ENCODE measurements at regions not wholly inside any gene's neighbourhood (a gene's known extent, or its start where the extent isn't known, plus 50 kb on each side); places are given as distances from the start of the nearest gene placed in this dataset.

GRCh38 chr6:169937389-169938261, 186.2 kb downstream of the ERMARD start:
- DNase-seq, result no peak

GRCh38 chr6:169936355-169936975, 185.0 kb downstream of the ERMARD start:
- no peak for DNase-seq

GRCh38 chr6:169935861-169936260, 184.4 kb downstream of the ERMARD start:
- DNase-seq, result no peak

GRCh38 chr6:169935348-169935718, 183.9 kb downstream of the ERMARD start:
- no peak for DNase-seq

- no peak for DNase-seq
Observed at GRCh38 chr6:169934699-169935347, 183.4 kb downstream of the ERMARD start.

GRCh38 chr6:169933839-169934698, 182.6 kb downstream of the ERMARD start:
- no peak for DNase-seq

GRCh38 chr6:169933251-169933821, 181.9 kb downstream of the ERMARD start:
- no peak for DNase-seq

GRCh38 chr6:169932491-169932890, 181.1 kb downstream of the ERMARD start:
- no peak for DNase-seq

- no peak for DNase-seq
Observed at GRCh38 chr6:169931261-169931660, 179.8 kb downstream of the ERMARD start.

- DNase-seq, result no peak
Observed at GRCh38 chr6:169930799-169931198, 179.4 kb downstream of the ERMARD start.

GRCh38 chr6:169927711-169928110, 176.3 kb downstream of the ERMARD start:
- DNase-seq, result no peak

- DNase-seq, result no peak
Observed at GRCh38 chr6:169926617-169927417, 175.4 kb downstream of the ERMARD start.

GRCh38 chr6:169923468-169924464, 172.3 kb downstream of the ERMARD start:
- DNase-seq, result no peak

GRCh38 chr6:169921853-169922824, 170.7 kb downstream of the ERMARD start:
- DNase-seq, result no peak

GRCh38 chr6:169921217-169921616, 169.8 kb downstream of the ERMARD start:
- no peak for DNase-seq

GRCh38 chr6:169920359-169921020, 169.1 kb downstream of the ERMARD start:
- DNase-seq, result no peak

- DNase-seq, result no peak
Observed at GRCh38 chr6:169918954-169919549, 167.6 kb downstream of the ERMARD start.

Data from fibroblast of upper back skin (primary cell).